ENCODE measurements at regions not wholly inside any gene's neighbourhood (a gene's known extent, or its start where the extent isn't known, plus 50 kb on each side); places are given as distances from the start of the nearest gene placed in this dataset.

GRCh38 chr5:89471541-89471940, 588.6 kb upstream of the MEF2C start:
- Histone ChIP-seq H3K27ac (replicated peaks) (no peak overlapping the region), H3K4me3 (replicated peaks; ENCODE audit: insufficient read depth, low read length) (no peak overlapping the region), H3K27me3 (ENCODE audit: insufficient read depth, poor library complexity, severe bottlenecking) (no peaks in the 10 kb centered on the region)
- DNase-seq (ENCODE audit: low read depth in 1 of 2, low spot score in 1 of 2): no peak
- TF ChIP-seq REST (IDR thresholded peaks at IDR 0.05; ENCODE audit: insufficient replicate concordance, low read depth) (no peak), GABPA (IDR thresholded peaks at IDR 0.05; ENCODE audit: low read depth) (no peak), CTCF (IDR thresholded peaks at IDR 0.05; ENCODE audit: insufficient read depth, low read length) (no peak)

GRCh38 chr5:89471115-89471514, 588.1 kb upstream of the MEF2C start:
- Histone ChIP-seq H3K27me3 (ENCODE audit: insufficient read depth, poor library complexity, severe bottlenecking) (no peaks in the 10 kb centered on the region), H3K27ac (replicated peaks) (no peak overlapping the region), H3K4me3 (replicated peaks; ENCODE audit: insufficient read depth, low read length) (no peak overlapping the region)
- no peak for TF ChIP-seq REST (IDR thresholded peaks at IDR 0.05; ENCODE audit: insufficient replicate concordance, low read depth)
- TF ChIP-seq CTCF (IDR thresholded peaks at IDR 0.05; ENCODE audit: insufficient read depth, low read length): no peak
- no peak for TF ChIP-seq SPI1 (IDR thresholded peaks at IDR 0.05; ENCODE audit: borderline replicate concordance, low read depth)
- TF ChIP-seq GABPA (IDR thresholded peaks at IDR 0.05; ENCODE audit: low read depth): no peak
- no peak for TF ChIP-seq POLR2AphosphoS5 (IDR thresholded peaks at IDR 0.05; ENCODE audit: low read depth)
- no peak for DNase-seq (ENCODE audit: low read depth in 1 of 2, low spot score in 1 of 2)

GRCh38 chr5:89470658-89471057, 587.7 kb upstream of the MEF2C start:
- no peak for DNase-seq (ENCODE audit: low read depth in 1 of 2, low spot score in 1 of 2)
- Histone ChIP-seq H3K27ac (replicated peaks) (no peak overlapping the region), H3K27me3 (ENCODE audit: insufficient read depth, poor library complexity, severe bottlenecking) (no peaks in the 10 kb centered on the region), H3K4me3 (replicated peaks; ENCODE audit: insufficient read depth, low read length) (no peak overlapping the region)
- TF ChIP-seq CTCF (IDR thresholded peaks at IDR 0.05; ENCODE audit: insufficient read depth, low read length): no peak
- TF ChIP-seq GABPA (IDR thresholded peaks at IDR 0.05; ENCODE audit: low read depth): no peak
- no peak for TF ChIP-seq POLR2AphosphoS5 (IDR thresholded peaks at IDR 0.05; ENCODE audit: low read depth)
- no peak for TF ChIP-seq SPI1 (IDR thresholded peaks at IDR 0.05; ENCODE audit: borderline replicate concordance, low read depth)
- no peak for TF ChIP-seq REST (IDR thresholded peaks at IDR 0.05; ENCODE audit: insufficient replicate concordance, low read depth)
